ENCODE measurements at regions not wholly inside any gene's neighbourhood (a gene's known extent, or its start where the extent isn't known, plus 50 kb on each side); places are given as distances from the start of the nearest gene placed in this dataset.
"Not testable (repeated sequence)": the region's sequence is repeated elsewhere in the genome, so short reads cannot be mapped to it uniquely, and the experiment has no call there.

GRCh38 chr10:100636848-100637553 lies 101.3 kb downstream of the HIF1AN start:
- BruUV-seq (replicated peaks), result no TSS peak
- Mint-ChIP-seq H3K9me3 (ENCODE audit: low read depth, unreplicated experiment) (no peaks in the 10 kb centered on the region), H3K27ac (ENCODE audit: unreplicated experiment) (no peak overlapping the region), H3K4me1 (ENCODE audit: low read depth, unreplicated experiment) (no peaks in the 10 kb centered on the region), H3K4me3 (ENCODE audit: low read depth, unreplicated experiment) (no peak overlapping the region), H3K27me3 (ENCODE audit: unreplicated experiment) (peaks cover 88% of the 10 kb centered on the region), H3K36me3 (ENCODE audit: insufficient read depth, unreplicated experiment) (no peaks in the 10 kb centered on the region)
- CTCF ChIA-PET, result no interaction called here
- intact Hi-C loops (cut with micrococcal nuclease; ENCODE audit: unreplicated experiment), result no loop called here
- DNase-seq, result no peak
- no peak for TF ChIP-seq CTCF (IDR thresholded peaks at IDR 0.05; ENCODE audit: unreplicated experiment)

GRCh38 chr10:100637785-100638184 lies 102.0 kb downstream of the HIF1AN start:
- Mint-ChIP-seq H3K4me3 (ENCODE audit: low read depth, unreplicated experiment) (no peak overlapping the region), H3K4me1 (ENCODE audit: low read depth, unreplicated experiment) (no peaks in the 10 kb centered on the region), H3K9me3 (ENCODE audit: low read depth, unreplicated experiment) (no peaks in the 10 kb centered on the region), H3K36me3 (ENCODE audit: insufficient read depth, unreplicated experiment) (no peaks in the 10 kb centered on the region), H3K27me3 (ENCODE audit: unreplicated experiment) (peaks cover 89% of the 10 kb centered on the region), H3K27ac (ENCODE audit: unreplicated experiment) (no peak overlapping the region)
- no peak for TF ChIP-seq CTCF (IDR thresholded peaks at IDR 0.05; ENCODE audit: unreplicated experiment)
- intact Hi-C loops (cut with micrococcal nuclease; ENCODE audit: unreplicated experiment), result no loop called here
- no TSS peak for BruUV-seq (replicated peaks)
- CTCF ChIA-PET, result interaction anchor here (0.6 kb wide), 1 partner anchor 108 kb away, joined by 5 read pairs; the partner anchor contains the start of gene PAX2
- DNase-seq, result peak; percentile 30

GRCh38 chr10:100638969-100639368 lies 103.2 kb downstream of the HIF1AN start:
- H3K9me3 Mint-ChIP-seq (ENCODE audit: low read depth, unreplicated experiment); H3K36me3 Mint-ChIP-seq (ENCODE audit: insufficient read depth, unreplicated experiment); CTCF ChIA-PET; H3K27ac Mint-ChIP-seq (ENCODE audit: unreplicated experiment); BruUV-seq (replicated peaks); intact Hi-C loops (cut with micrococcal nuclease; ENCODE audit: unreplicated experiment); H3K4me1 Mint-ChIP-seq (ENCODE audit: low read depth, unreplicated experiment); H3K4me3 Mint-ChIP-seq (ENCODE audit: low read depth, unreplicated experiment); DNase-seq: not testable (repeated sequence)
- H3K27me3 Mint-ChIP-seq (ENCODE audit: unreplicated experiment), result peaks cover 95% of the 10 kb centered on the region

GRCh38 chr10:100642295-100642994 lies 102.9 kb upstream of the PAX2 start:
- H3K4me3 Mint-ChIP-seq (ENCODE audit: low read depth, unreplicated experiment), result no peak overlapping the region
- intact Hi-C loops (cut with micrococcal nuclease; ENCODE audit: unreplicated experiment), result no loop called here
- H3K27me3 Mint-ChIP-seq (ENCODE audit: unreplicated experiment), result peaks cover 95% of the 10 kb centered on the region
- no peak for DNase-seq
- CTCF ChIA-PET, result no interaction called here
- H3K36me3 Mint-ChIP-seq (ENCODE audit: insufficient read depth, unreplicated experiment), result no peaks in the 10 kb centered on the region
- no peaks in the 10 kb centered on the region for H3K9me3 Mint-ChIP-seq (ENCODE audit: low read depth, unreplicated experiment)
- no peak for TF ChIP-seq CTCF (IDR thresholded peaks at IDR 0.05; ENCODE audit: unreplicated experiment)
- no TSS peak for BruUV-seq (replicated peaks)
- no peaks in the 10 kb centered on the region for H3K4me1 Mint-ChIP-seq (ENCODE audit: low read depth, unreplicated experiment)
- no peak overlapping the region for H3K27ac Mint-ChIP-seq (ENCODE audit: unreplicated experiment)

GRCh38 chr10:100645091-100645490 lies 100.3 kb upstream of the PAX2 start:
- Mint-ChIP-seq H3K27me3 (ENCODE audit: unreplicated experiment) (peaks cover 98% of the 10 kb centered on the region), H3K27ac (ENCODE audit: unreplicated experiment) (no peak overlapping the region), H3K36me3 (ENCODE audit: insufficient read depth, unreplicated experiment) (no peaks in the 10 kb centered on the region), H3K9me3 (ENCODE audit: low read depth, unreplicated experiment) (no peaks in the 10 kb centered on the region), H3K4me3 (ENCODE audit: low read depth, unreplicated experiment) (no peak overlapping the region), H3K4me1 (ENCODE audit: low read depth, unreplicated experiment) (no peaks in the 10 kb centered on the region)
- no TSS peak for BruUV-seq (replicated peaks)
- no peak for DNase-seq
- CTCF ChIA-PET, result interaction anchor here (0.6 kb wide), 1 partner anchor 20 kb away, joined by 3 read pairs; no protein-coding TSS in a partner anchor
- TF ChIP-seq CTCF (IDR thresholded peaks at IDR 0.05; ENCODE audit: unreplicated experiment), result no peak
- intact Hi-C loops (cut with micrococcal nuclease; ENCODE audit: unreplicated experiment), result no loop called here

Measured in Calu3 (cell line).